OCI-LY1 (cell line): ENCODE measurements at regions not wholly inside any gene's neighbourhood (a gene's known extent, or its start where the extent isn't known, plus 50 kb on each side); places are given as distances from the start of the nearest gene placed in this dataset.

Experiments used
- H2AFZ ChIP-seq: fragments of 200-600 bp; sonication (generic), shearing (Covaris generic); 2 replicates; pipeline ENCODE4 v1.6.0; 2014; ENCODE audit warnings: antibody characterized with exemption, mild to moderate bottlenecking, low read length
- H3F3A ChIP-seq: fragments of 200-600 bp; sonication (generic), shearing (Covaris generic); 2 replicates; pipeline ENCODE4 v1.6.0; 2014; ENCODE audit warnings: mild to moderate bottlenecking, antibody characterized with exemption, low read length, moderate library complexity; ENCODE audit not compliant: insufficient read depth
- H3K27ac ChIP-seq: fragments of 200-600 bp; sonication (generic); 2 replicates; pipeline ENCODE4 v1.5.1; 2014; ENCODE audit warnings: low read length, mixed run types, mild to moderate bottlenecking, low read depth; ENCODE audit not compliant: poor library complexity, severe bottlenecking
- H3K27me3 ChIP-seq: fragments of 200-600 bp; sonication (generic); 2 replicates; pipeline ENCODE4 v1.6.0; 2014; ENCODE audit warnings: antibody characterized with exemption, mild to moderate bottlenecking, low read length, moderate library complexity; ENCODE audit not compliant: insufficient read depth
- H3K36me3 ChIP-seq: fragments of 200-600 bp; sonication (generic); 2 replicates; pipeline ENCODE4 v1.6.1; 2014; ENCODE audit warnings: mild to moderate bottlenecking, antibody characterized with exemption, low read length, moderate library complexity, mixed read lengths; ENCODE audit not compliant: insufficient read depth
- H3K4me1 ChIP-seq: fragments of 200-600 bp; sonication (generic); 2 replicates; pipeline ENCODE4 v1.5.1; 2014; ENCODE audit warnings: mild to moderate bottlenecking, low read length, moderate library complexity; ENCODE audit not compliant: insufficient read depth, severe bottlenecking
- H3K4me2 ChIP-seq: fragments of 200-600 bp; sonication (generic), shearing (Covaris generic); 2 replicates; pipeline ENCODE4 v1.6.1; 2014; ENCODE audit warnings: low read length
- H3K4me3 ChIP-seq: fragments of 200-600 bp; sonication (generic); 2 replicates; pipeline ENCODE4 v1.5.1; 2014; ENCODE audit warnings: low read length, low read depth, mild to moderate bottlenecking, mixed read lengths; ENCODE audit not compliant: poor library complexity, severe bottlenecking
- H3K79me2 ChIP-seq: fragments of 200-600 bp; shearing (Covaris generic); 2 replicates; pipeline ENCODE4 v1.6.1; 2016; ENCODE audit warnings: mixed run types, low read length, mixed read lengths; ENCODE audit not compliant: insufficient read depth
- H3K9ac ChIP-seq: fragments of 200-600 bp; sonication (generic), shearing (Covaris generic); 2 replicates; pipeline ENCODE4 v1.6.1; 2014; ENCODE audit warnings: mild to moderate bottlenecking, low read length, mixed read lengths
- H3K9me2 ChIP-seq: fragments of 200-600 bp; sonication (generic), shearing (Covaris generic); 2 replicates; pipeline ENCODE4 v1.6.1; 2014; ENCODE audit warnings: low read depth, mild to moderate bottlenecking, low read length, mixed read lengths
- H3K9me3 ChIP-seq: fragments of 200-600 bp; shearing (Covaris generic); 2 replicates; pipeline ENCODE4 v1.6.1; 2014; ENCODE audit warnings: low read length, mixed read lengths
- H4K20me1 ChIP-seq: fragments of 200-600 bp; sonication (generic), shearing (Covaris generic); 2 replicates; pipeline ENCODE4 v1.6.0; 2016; ENCODE audit warnings: mild to moderate bottlenecking, low read length; ENCODE audit not compliant: insufficient read depth
- EZH2 ChIP-seq: fragments of 200-600 bp; sonication (generic), shearing (Covaris generic); IDR thresholded peaks from 2 replicates; pipeline ENCODE4 v1.8.0; 2017; ENCODE audit warnings: borderline replicate concordance, mixed run types, mild to moderate bottlenecking, antibody characterized with exemption, low read length, moderate library complexity, mixed read lengths
- TF ChIP-seq, protein P1 (sequence below): fragments of 200-600 bp; sonication (generic), shearing (Covaris generic); IDR thresholded peaks from 2 replicates; pipeline ENCODE4 v1.5.1; 2017; ENCODE audit warnings: mild to moderate bottlenecking, antibody characterized with exemption, low read length, moderate library complexity, mixed read lengths

DNA sequence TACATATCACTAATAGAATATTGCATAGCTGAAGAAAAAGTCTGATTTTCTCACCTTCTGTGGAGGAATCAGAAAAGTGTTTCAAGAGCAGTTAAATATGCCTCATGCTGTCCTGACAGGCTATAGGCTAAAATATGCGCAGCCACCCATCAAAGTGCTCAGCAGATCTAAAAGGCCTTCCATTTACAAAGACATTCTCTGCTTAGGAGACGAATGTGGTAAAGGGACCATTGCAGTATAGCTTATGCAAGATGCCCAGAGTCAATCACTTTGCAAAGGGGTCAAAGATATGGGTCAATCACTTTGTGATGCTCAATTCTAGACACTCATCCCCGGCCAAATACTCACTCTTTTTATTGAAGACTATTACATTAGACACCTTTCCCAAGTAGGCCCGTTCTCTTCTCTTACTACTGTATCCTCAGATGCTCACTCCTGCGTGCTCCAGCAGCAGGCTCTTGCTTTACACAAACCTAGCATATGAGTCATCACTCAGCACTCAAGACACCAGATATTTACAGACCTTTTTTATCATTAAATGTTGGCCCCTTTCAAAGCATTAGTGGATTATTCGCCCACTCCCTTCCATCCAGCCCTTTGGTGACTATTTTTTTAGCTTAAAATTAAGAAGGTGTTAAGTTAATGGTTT, 568.2 kb upstream of the CDH18 start:
- Histone ChIP-seq H3K9me2 (no peaks in the 10 kb centered on the region), H4K20me1 (no peaks in the 10 kb centered on the region), H3K79me2 (no peaks in the 10 kb centered on the region), H3K4me2 (no peak overlapping the region), H3K4me3 (no peak overlapping the region), H3K9ac (no peak overlapping the region), H3K36me3 (no peaks in the 10 kb centered on the region), H3K27me3 (no peaks in the 10 kb centered on the region), H3K27ac (no peak overlapping the region), H3K9me3 (no peaks in the 10 kb centered on the region), H2AFZ (no peak overlapping the region), H3F3A (no peaks in the 10 kb centered on the region), H3K4me1 (no peaks in the 10 kb centered on the region)
- TF ChIP-seq, protein P1, sequence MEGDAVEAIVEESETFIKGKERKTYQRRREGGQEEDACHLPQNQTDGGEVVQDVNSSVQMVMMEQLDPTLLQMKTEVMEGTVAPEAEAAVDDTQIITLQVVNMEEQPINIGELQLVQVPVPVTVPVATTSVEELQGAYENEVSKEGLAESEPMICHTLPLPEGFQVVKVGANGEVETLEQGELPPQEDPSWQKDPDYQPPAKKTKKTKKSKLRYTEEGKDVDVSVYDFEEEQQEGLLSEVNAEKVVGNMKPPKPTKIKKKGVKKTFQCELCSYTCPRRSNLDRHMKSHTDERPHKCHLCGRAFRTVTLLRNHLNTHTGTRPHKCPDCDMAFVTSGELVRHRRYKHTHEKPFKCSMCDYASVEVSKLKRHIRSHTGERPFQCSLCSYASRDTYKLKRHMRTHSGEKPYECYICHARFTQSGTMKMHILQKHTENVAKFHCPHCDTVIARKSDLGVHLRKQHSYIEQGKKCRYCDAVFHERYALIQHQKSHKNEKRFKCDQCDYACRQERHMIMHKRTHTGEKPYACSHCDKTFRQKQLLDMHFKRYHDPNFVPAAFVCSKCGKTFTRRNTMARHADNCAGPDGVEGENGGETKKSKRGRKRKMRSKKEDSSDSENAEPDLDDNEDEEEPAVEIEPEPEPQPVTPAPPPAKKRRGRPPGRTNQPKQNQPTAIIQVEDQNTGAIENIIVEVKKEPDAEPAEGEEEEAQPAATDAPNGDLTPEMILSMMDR = no peak
- no peak for TF ChIP-seq EZH2

DNA sequence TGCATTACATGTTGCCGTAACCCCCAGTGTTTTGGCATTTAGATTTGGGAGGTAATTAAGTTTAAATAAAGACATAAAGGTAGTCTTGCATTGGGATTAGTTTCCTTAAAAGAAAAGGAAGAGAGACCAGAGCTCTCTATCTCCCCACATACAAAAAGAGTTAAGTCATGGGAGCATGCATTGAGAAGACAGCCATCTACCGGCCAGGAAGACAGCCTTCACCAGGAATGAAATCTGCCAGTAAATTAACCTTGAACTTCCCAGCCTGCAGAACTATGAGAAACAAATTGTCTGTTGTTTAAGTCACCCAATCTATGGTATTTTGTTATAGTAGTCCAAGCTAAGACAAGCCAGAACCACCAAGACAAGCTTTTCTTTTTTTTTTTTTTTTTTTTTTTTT, 567.0 kb upstream of the CDH18 start:
- Histone ChIP-seq H3K27me3 (no peaks in the 10 kb centered on the region), H3K4me2 (no peak overlapping the region), H3F3A (no peaks in the 10 kb centered on the region), H3K4me1 (no peaks in the 10 kb centered on the region), H3K79me2 (no peaks in the 10 kb centered on the region), H2AFZ (no peak overlapping the region), H3K4me3 (no peak overlapping the region), H3K9ac (no peak overlapping the region), H4K20me1 (no peaks in the 10 kb centered on the region), H3K36me3 (no peaks in the 10 kb centered on the region), H3K9me2 (no peaks in the 10 kb centered on the region), H3K27ac (no peak overlapping the region), H3K9me3 (no peaks in the 10 kb centered on the region)
- TF ChIP-seq, protein P1 = no peak
- no peak for TF ChIP-seq EZH2

DNA sequence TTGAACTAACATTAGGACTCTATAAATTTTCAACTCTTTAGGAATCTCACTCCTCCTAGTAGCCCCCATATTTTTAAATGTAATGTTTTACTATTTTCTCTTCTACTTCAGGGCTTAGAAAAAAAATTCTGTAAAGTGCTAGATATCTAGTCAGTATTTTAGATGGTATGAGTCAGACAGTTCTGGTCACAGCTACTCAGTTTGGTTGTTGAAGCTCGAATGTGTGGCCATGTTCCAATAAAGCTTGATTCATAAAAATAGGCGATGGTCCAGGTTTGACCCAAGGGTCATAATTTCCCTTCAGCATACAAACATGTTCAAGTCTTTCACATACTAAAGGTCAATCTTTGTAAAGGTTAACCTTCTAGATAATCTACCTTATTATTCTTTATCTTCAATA, 566.0 kb upstream of the CDH18 start:
- H3K36me3 ChIP-seq = no peaks in the 10 kb centered on the region
- H3K79me2 ChIP-seq = no peaks in the 10 kb centered on the region
- H3K9me3 ChIP-seq = no peaks in the 10 kb centered on the region
- no peaks in the 10 kb centered on the region for H3K4me1 ChIP-seq
- no peak overlapping the region for H3K4me2 ChIP-seq
- no peak overlapping the region for H3K4me3 ChIP-seq
- H3F3A ChIP-seq = no peaks in the 10 kb centered on the region
- H3K9me2 ChIP-seq = no peaks in the 10 kb centered on the region
- H4K20me1 ChIP-seq = no peaks in the 10 kb centered on the region
- TF ChIP-seq, protein P1 = no peak
- no peak for TF ChIP-seq EZH2
- H3K9ac ChIP-seq = no peak overlapping the region
- H3K27me3 ChIP-seq = no peaks in the 10 kb centered on the region
- H2AFZ ChIP-seq = no peak overlapping the region
- no peak overlapping the region for H3K27ac ChIP-seq
